H9 (cell line): ENCODE measurements at regions not wholly inside any gene's neighbourhood (a gene's known extent, or its start where the extent isn't known, plus 50 kb on each side); places are given as distances from the start of the nearest gene placed in this dataset.

Source experiments
- DNase-seq: peaks from one replicate; pipeline ENCODE4 v3.0.0-alpha.2; 2017
- H2AFZ ChIP-seq: one replicate; pipeline ENCODE4 v1.6.1; 2013; ENCODE audit warnings: mild to moderate bottlenecking, low read length, control low read depth, moderate library complexity
- H2AK5ac ChIP-seq: 2 replicates; pipeline ENCODE4 v1.6.1; 2013; ENCODE audit warnings: low read length, control low read depth, mixed read lengths; ENCODE audit not compliant: insufficient read length
- H2BK120ac ChIP-seq: one replicate; pipeline ENCODE4 v1.6.1; 2013; ENCODE audit warnings: low read depth, mild to moderate bottlenecking, low read length, control low read depth, inconsistent platforms; ENCODE audit not compliant: poor library complexity, severe bottlenecking
- H2BK12ac ChIP-seq: 2 replicates; pipeline ENCODE4 v1.6.1; 2013; ENCODE audit warnings: low read length, control low read depth, mixed read lengths, low read depth; ENCODE audit not compliant: insufficient read length
- H2BK15ac ChIP-seq: 2 replicates; pipeline ENCODE4 v1.6.1; 2013; ENCODE audit warnings: low read depth, low read length, control low read depth
- H2BK20ac ChIP-seq: one replicate; pipeline ENCODE4 v1.6.1; 2013; ENCODE audit warnings: low read depth, mild to moderate bottlenecking, low read length, control low read depth, inconsistent platforms; ENCODE audit not compliant: poor library complexity, severe bottlenecking
- H2BK5ac ChIP-seq: 2 replicates; pipeline ENCODE4 v1.6.1; 2013; ENCODE audit warnings: low read length, control low read depth, mixed read lengths; ENCODE audit not compliant: insufficient read length
- H3K14ac ChIP-seq: 2 replicates; pipeline ENCODE4 v1.6.1; 2013; ENCODE audit warnings: low read length, control low read depth; ENCODE audit not compliant: insufficient read depth
- H3K18ac ChIP-seq: 2 replicates; pipeline ENCODE4 v1.6.1; 2013; ENCODE audit warnings: low read depth, mild to moderate bottlenecking, mixed read lengths, low read length, control low read depth; ENCODE audit not compliant: insufficient read length
- H3K23ac ChIP-seq: 2 replicates; pipeline ENCODE4 v1.6.1; 2013; ENCODE audit warnings: low read length, control low read depth, mixed read lengths, low read depth; ENCODE audit not compliant: insufficient read length
- H3K23me2 ChIP-seq: 2 replicates; pipeline ENCODE4 v1.6.1; 2013; ENCODE audit warnings: low read depth, mild to moderate bottlenecking, mixed read lengths, low read length, control low read depth; ENCODE audit not compliant: insufficient read length, poor library complexity, severe bottlenecking
- H3K27ac ChIP-seq: 2 replicates; pipeline ENCODE4 v1.5.1; 2013; ENCODE audit warnings: low read length, control low read depth, mixed read lengths, low read depth; ENCODE audit not compliant: insufficient read length
- H3K27me3 ChIP-seq: 2 replicates; pipeline ENCODE4 v1.6.1; 2013; ENCODE audit warnings: low read length, control low read depth, inconsistent platforms; ENCODE audit not compliant: insufficient read depth
- H3K4ac ChIP-seq: 2 replicates; pipeline ENCODE4 v1.6.1; 2013; ENCODE audit warnings: low read depth, mild to moderate bottlenecking, control low read depth, inconsistent platforms, low read length, moderate library complexity
- H3K4me1 ChIP-seq: 2 replicates; pipeline ENCODE4 v1.6.1; 2013; ENCODE audit warnings: low read length, control low read depth, inconsistent platforms; ENCODE audit not compliant: insufficient read depth
- H3K4me2 ChIP-seq: 2 replicates; pipeline ENCODE4 v1.6.1; 2013; ENCODE audit warnings: low read length, control low read depth, mixed read lengths; ENCODE audit not compliant: insufficient read length, insufficient read depth
- H3K56ac ChIP-seq: 2 replicates; pipeline ENCODE4 v1.6.1; 2013; ENCODE audit warnings: low read depth, mild to moderate bottlenecking, mixed read lengths, low read length, control low read depth; ENCODE audit not compliant: insufficient read length
- H3K79me1 ChIP-seq: 2 replicates; pipeline ENCODE4 v1.6.1; 2013; ENCODE audit warnings: low read depth, mild to moderate bottlenecking, moderate library complexity, low read length, control low read depth, inconsistent platforms; ENCODE audit not compliant: insufficient read depth, poor library complexity, severe bottlenecking
- H3K79me2 ChIP-seq: 2 replicates; pipeline ENCODE4 v1.6.1; 2013; ENCODE audit warnings: low read length, control low read depth, inconsistent platforms; ENCODE audit not compliant: insufficient read depth
- H3K9ac ChIP-seq: 2 replicates; pipeline ENCODE4 v1.6.1; 2013; ENCODE audit warnings: low read length, control low read depth, mixed read lengths; ENCODE audit not compliant: insufficient read length; ENCODE audit errors: extremely low read depth
- H3K9me3 ChIP-seq: one replicate; pipeline ENCODE4 v1.6.1; 2013; ENCODE audit warnings: low read depth, low read length, inconsistent platforms; ENCODE audit not compliant: control insufficient read depth
- H3T11ph ChIP-seq: one replicate; pipeline ENCODE4 v1.6.1; 2013; ENCODE audit warnings: mild to moderate bottlenecking, low read length, control low read depth, inconsistent platforms
- H4K20me1 ChIP-seq: one replicate; pipeline ENCODE4 v1.6.1; 2013; ENCODE audit not compliant: control insufficient read depth, insufficient read length, insufficient read depth
- H4K5ac ChIP-seq: 2 replicates; pipeline ENCODE4 v1.6.1; 2013; ENCODE audit warnings: low read depth, mild to moderate bottlenecking, mixed read lengths, low read length, control low read depth; ENCODE audit not compliant: insufficient read length
- H4K8ac ChIP-seq: replicated peaks from 2 replicates; pipeline ENCODE4 v1.6.1; 2013; ENCODE audit warnings: low read length, control low read depth, mixed read lengths, low read depth; ENCODE audit not compliant: insufficient read length
- H4K91ac ChIP-seq: 2 replicates; pipeline ENCODE4 v1.6.1; 2013; ENCODE audit warnings: low read depth, mild to moderate bottlenecking, moderate library complexity, mixed read lengths, low read length, control low read depth; ENCODE audit not compliant: insufficient read length
- H3K27ac Mint-ChIP-seq, 3 experiments: 2 replicates in 2 of 3; 3 replicates in 1 of 3; pipeline ENCODE4 v1.8.0; 2020 to 2021; ENCODE audit warnings: mixed read lengths in 3 of 3, mild to moderate bottlenecking in 1 of 3, moderate library complexity in 1 of 3
- H3K27me3 Mint-ChIP-seq: 2 replicates; pipeline ENCODE4 v1.8.0; 2021; ENCODE audit warnings: low read depth, mild to moderate bottlenecking, moderate library complexity, mixed read lengths
- H3K36me3 Mint-ChIP-seq, 3 experiments: 2 replicates in 2 of 3; 3 replicates in 1 of 3; pipeline ENCODE4 v1.8.0; 2020 to 2021; ENCODE audit warnings: low read depth in 3 of 3, mixed read lengths in 3 of 3; ENCODE audit not compliant: insufficient read depth in 1 of 3
- H3K4me1 Mint-ChIP-seq, 2 experiments: 2 replicates each; pipeline ENCODE4 v1.8.0; 2020; ENCODE audit warnings: mixed read lengths in 2 of 2
- H3K4me3 Mint-ChIP-seq, 2 experiments: 2 replicates in 1 of 2; 3 replicates in 1 of 2; pipeline ENCODE4 v1.8.0; 2020 to 2021; ENCODE audit warnings: mild to moderate bottlenecking in 2 of 2, mixed read lengths in 2 of 2, moderate library complexity in 1 of 2
- H3K9me3 Mint-ChIP-seq, 2 experiments: 2 replicates in 1 of 2; 3 replicates in 1 of 2; pipeline ENCODE4 v1.8.0; 2020; ENCODE audit warnings: mild to moderate bottlenecking in 2 of 2, mixed read lengths in 2 of 2, moderate library complexity in 1 of 2
- CTCF ChIP-seq: fragments of 200-600 bp; sonication (generic); conservative IDR thresholded peaks from 3 replicates; pipeline ENCODE4 v1.8.0; 2021; ENCODE audit warnings: antibody characterized with exemption, mild to moderate bottlenecking
- WGBS: extraction: QIAGEN DNeasy Blood & Tissue Kit; methylation state at CpG from one replicate; pipeline ENCODE4 v1.1.7; 2013; ENCODE audit warnings: missing lambda C conversion rate, low lambda C conversion rate, mixed read lengths; ENCODE audit not compliant: insufficient read length; ENCODE audit errors: extremely low coverage; 5-methylcytosine and 5-hydroxymethylcytosine counted together

DNA sequence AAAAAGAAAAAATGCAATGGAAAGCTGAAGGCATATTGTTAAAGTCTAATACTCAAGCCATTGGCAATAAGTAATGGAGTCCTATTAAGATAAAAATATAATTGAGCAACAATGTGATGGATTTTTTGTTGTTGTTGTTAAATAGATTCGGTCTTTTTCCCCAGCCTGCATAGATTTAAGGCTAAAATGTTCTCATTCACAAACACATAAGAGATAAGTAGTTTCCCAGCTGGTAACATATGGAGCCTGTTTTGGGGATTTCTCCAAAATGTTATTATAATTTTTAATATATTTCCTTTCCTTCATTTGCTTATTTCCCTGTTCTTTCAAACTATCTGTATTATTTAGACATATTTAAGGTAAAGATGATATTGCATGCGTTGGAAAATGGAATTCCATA lies 1149.1 kb upstream of the PRR20A start:
- no peak overlapping the region for H3K14ac ChIP-seq
- WGBS, result no CpG with 5 or more reads among the region's 2 CpGs
- H4K8ac ChIP-seq, result no peak overlapping the region
- Mint-ChIP-seq H3K27me3 (no peaks in the 10 kb centered on the region), H3K27ac (no peak overlapping the region), H3K36me3 (peaks cover 1 to 2% (median 1%) of the 10 kb centered on the region in 3 experiments; a peak in 4 of 7 replicates), H3K4me1 (peaks cover 0 to 2% of the 10 kb centered on the region in 2 experiments; a peak in 1 of 4 replicates), H3K4me3 (no peak overlapping the region), H3K9me3 (peaks cover 2 to 4% of the 10 kb centered on the region in 2 experiments; a peak in 4 of 5 replicates)
- DNase-seq, result no peak
- H2BK15ac ChIP-seq, result no peak overlapping the region
- no peak overlapping the region for H3K23ac ChIP-seq
- H3K23me2 ChIP-seq, result no peaks in the 10 kb centered on the region
- H2BK120ac ChIP-seq, result no peak overlapping the region
- H3K27ac ChIP-seq, result no peak overlapping the region
- H3K79me2 ChIP-seq, result no peaks in the 10 kb centered on the region
- no peak overlapping the region for H3K18ac ChIP-seq
- H4K20me1 ChIP-seq, result no peaks in the 10 kb centered on the region
- no peak overlapping the region for H3T11ph ChIP-seq
- no peak overlapping the region for H2BK12ac ChIP-seq
- H2AK5ac ChIP-seq, result no peak overlapping the region
- no peaks in the 10 kb centered on the region for H3K9me3 ChIP-seq
- no peak overlapping the region for H3K4me2 ChIP-seq
- H3K56ac ChIP-seq, result no peak overlapping the region
- TF ChIP-seq CTCF, result no peak
- no peak overlapping the region for H4K5ac ChIP-seq
- no peak overlapping the region for H3K4ac ChIP-seq
- no peak overlapping the region for H2AFZ ChIP-seq
- no peak overlapping the region for H3K9ac ChIP-seq
- H3K27me3 ChIP-seq, result no peaks in the 10 kb centered on the region
- H3K4me1 ChIP-seq, result no peaks in the 10 kb centered on the region
- H3K79me1 ChIP-seq, result no peaks in the 10 kb centered on the region
- H2BK5ac ChIP-seq, result no peak overlapping the region
- no peak overlapping the region for H2BK20ac ChIP-seq
- no peak overlapping the region for H4K91ac ChIP-seq
